Medulla oblongata (tissue), 1 donor: ENCODE measurements at regions not wholly inside any gene's neighbourhood (a gene's known extent, or its start where the extent isn't known, plus 50 kb on each side); places are given as distances from the start of the nearest gene placed in this dataset.

Experiments
- DNase-seq: peaks from one replicate; pipeline ENCODE4 v3.0.0-alpha.2; 2015; ENCODE audit errors: extremely low spot score

GRCh38 chr2:60603533-60604190, 50.2 kb upstream of the BCL11A start:
- no peak for DNase-seq

GRCh38 chr2:60604486-60605064, 51.1 kb upstream of the BCL11A start:
- no peak for DNase-seq

DNA sequence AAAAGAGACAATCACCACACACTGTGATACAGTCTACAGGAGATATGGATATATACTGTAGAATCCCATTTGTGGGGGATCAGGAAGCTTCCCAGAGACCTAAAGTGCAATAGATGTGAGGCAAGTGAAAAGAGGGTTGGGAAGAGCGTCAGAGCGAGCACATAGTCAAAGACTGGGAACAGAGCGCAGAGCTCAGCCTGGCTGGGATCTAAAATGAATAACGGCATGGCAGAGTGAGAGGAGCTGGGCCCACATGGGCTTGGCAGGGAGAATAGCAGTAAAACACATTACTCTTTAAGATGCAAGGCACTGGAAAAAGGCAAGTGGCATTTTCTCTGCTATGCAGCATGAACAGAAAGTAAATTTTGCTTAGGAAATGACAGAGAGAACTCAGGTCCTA, 52.4 kb upstream of the BCL11A start:
- no peak for DNase-seq

DNA sequence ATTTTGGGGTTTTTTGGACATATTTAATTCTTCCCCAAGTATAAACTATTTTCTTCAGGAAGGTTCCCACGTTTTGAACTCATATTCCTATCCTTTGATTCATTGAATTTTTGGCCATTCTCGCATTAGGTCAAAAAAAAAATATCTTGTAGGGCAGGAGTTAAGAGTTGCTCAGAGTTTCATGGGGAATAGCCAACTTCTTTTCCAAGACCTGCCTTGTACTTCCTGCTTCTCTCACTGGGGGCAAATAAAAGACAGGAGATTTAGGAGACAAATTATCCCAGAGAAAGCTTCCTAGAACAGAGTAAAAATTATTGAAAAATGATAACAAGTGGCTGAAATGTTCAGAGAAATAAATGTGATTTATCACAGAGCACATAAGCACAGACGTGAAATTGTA, 55.2 kb upstream of the BCL11A start:
- DNase-seq: no peak

GRCh38 chr2:60612033-60612432, 58.6 kb upstream of the BCL11A start:
- no peak for DNase-seq

DNA sequence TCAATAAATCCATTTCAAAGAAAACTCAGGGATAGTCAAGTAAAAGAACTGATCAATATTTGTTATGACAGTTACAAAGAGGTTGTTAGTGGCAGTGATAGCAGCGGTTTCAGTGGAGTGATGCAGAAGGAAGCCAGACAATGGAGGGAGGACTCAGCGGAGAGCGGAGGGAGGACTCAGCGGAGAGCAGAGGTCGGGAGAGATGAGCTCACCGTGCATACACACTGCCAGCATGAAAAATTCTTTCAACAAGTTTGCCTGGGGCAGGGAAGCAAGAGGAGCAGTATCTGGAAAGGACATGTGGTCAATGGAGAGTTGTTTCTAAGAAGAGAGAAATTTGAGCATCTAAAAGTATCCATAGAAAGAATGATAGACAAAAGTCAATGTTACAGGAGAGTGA, 60.9 kb upstream of the BCL11A start:
- no peak for DNase-seq

- no peak for DNase-seq
Measured at GRCh38 chr2:60621688-60622429, 68.4 kb upstream of the BCL11A start.

DNA sequence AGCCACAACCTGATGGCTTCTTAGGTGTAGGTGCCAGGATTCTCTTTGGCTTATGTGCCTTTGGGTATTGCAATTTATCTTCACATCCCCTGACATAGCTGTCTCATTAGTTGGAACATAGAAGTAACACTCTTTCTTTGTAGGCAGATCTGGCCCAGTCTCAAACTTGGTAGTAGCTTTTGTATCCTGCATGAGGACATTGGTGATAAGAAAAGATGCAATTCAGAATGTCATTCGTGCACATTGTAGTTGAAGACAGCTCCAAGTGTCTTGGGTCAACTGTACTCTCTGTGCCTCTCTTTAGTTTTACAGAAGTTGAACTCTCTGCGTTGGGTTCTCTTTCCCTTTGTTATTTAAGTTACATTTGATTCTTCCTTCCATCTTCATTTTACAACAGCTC, 69.6 kb upstream of the BCL11A start:
- no peak for DNase-seq

DNA sequence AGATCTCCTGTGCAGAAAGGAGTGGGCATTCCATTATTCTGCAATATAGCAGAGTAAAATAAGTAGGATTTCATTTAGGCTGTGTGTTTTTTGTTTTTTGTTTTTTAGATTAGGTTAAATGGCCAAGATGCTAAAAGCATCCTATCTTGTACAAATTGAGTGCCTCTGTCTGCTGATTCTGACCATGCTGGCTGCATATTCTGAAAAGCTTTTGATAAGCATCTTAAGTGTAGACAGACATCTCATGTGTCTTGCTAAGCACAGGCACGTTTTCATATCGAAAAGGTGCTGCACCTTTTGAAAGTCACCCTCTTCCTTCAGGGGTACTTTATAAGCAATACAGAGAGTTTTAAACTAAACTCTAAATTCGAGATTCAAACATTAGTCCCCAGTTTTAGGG, 74.0 kb upstream of the BCL11A start:
- DNase-seq: no peak

DNA sequence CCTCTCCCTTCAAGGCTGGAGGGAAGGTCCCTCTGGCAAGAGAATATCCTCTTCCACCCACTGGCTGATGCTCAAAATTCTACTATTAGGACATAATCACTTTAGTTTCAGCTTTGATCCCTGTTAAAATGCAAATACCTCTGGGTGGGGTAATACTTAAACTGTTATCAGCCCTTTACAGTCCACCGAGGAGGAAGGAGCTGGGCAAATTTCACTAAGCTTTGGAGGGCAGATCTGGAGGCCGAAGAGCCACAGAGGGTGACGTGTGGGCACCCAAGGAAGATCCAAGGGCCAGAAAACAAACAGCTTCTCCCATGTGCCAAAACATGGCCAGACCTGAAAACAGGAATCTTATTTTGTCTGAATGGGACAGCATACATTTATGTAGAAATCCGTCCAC, 74.6 kb upstream of the BCL11A start:
- DNase-seq: no peak

DNA sequence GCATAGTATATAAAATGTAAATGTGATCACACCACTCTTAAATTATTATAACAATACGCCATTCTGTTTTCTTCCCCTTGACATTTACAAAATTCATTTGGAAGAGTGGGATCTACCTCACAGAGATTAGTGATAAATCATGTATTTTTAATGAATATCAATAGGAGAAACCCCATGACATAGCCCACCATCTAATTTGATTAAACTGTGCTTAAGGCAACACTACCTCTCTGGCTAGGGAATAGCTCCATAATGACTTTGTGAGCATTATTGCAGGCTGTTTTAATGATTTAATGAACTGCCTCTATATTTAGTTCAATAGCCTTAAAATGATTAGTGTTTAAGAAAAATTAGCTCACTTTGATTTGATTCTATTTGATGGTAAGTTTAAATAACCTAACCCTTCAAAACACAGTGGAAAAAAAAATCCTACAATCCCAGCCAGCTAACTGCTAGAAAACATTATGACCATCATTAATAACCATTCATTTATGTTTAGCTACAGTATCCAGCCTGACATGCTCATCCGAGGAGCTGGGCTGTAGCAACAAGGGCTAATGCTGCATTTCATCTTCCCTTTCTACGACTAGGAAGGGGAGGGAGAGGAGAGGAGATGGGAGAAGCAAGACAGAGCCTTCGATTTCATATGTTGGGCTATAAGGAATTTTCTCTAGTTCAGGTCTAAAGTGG, 75.3 kb upstream of the BCL11A start:
- DNase-seq: no peak

DNA sequence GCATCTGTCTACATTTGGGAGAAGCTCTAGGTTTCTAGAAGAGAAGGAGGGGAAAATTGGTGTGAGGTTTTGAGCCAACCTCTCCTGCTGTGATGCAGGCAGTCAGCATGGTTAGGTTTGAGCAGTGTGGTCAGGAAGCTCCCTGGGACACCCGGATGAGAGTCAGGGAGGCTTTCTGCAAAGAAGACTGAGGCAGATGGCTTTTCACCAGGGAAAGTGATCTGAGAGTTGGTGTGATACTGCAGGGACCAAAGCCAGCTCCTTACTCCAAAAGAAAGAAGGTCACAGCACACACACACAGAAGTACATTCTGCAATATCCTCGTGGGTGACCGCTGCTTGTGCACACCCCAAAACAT, 75.8 kb upstream of the BCL11A start:
- DNase-seq: no peak

GRCh38 chr2:60629801-60630385, 76.4 kb upstream of the BCL11A start:
- no peak for DNase-seq

DNA sequence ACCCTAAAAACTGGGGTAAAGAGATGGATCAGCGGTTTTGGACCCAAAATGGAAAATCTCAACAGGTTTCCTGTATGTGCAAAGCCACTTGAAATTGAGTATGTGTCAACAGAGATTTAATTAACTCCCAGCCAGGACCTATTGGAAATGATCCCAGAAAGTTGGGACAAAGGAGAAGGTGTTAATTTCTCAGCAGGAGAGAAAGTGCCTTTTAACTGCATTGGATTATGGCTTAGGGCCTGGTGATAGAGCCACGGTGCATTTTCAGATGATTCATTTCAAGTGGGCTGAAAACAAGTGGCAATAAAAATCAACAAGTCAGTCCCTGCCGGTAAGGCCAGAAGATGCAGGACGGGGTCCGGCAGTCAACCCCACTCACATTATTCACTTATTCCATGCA, 80.2 kb upstream of the BCL11A start:
- no peak for DNase-seq

DNA sequence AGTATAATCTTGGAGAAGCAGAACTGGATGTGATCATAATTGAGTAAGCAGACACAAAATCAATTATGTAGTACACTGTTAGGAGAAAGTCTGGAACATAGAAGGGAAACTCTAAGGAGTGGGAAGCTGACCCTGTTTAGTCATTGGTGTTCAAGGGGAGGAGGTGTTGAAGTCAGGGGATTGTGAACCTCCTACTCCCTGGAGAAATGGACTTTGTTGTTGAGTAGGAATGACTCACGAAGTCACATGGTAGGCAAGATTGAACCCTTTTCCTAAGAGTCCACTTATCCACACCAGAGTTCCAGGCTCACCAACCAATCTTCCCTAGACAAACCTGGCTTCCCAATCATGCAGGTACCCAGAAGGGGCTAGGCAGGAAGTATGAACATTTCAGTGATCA, 81.0 kb upstream of the BCL11A start:
- no peak for DNase-seq

DNA sequence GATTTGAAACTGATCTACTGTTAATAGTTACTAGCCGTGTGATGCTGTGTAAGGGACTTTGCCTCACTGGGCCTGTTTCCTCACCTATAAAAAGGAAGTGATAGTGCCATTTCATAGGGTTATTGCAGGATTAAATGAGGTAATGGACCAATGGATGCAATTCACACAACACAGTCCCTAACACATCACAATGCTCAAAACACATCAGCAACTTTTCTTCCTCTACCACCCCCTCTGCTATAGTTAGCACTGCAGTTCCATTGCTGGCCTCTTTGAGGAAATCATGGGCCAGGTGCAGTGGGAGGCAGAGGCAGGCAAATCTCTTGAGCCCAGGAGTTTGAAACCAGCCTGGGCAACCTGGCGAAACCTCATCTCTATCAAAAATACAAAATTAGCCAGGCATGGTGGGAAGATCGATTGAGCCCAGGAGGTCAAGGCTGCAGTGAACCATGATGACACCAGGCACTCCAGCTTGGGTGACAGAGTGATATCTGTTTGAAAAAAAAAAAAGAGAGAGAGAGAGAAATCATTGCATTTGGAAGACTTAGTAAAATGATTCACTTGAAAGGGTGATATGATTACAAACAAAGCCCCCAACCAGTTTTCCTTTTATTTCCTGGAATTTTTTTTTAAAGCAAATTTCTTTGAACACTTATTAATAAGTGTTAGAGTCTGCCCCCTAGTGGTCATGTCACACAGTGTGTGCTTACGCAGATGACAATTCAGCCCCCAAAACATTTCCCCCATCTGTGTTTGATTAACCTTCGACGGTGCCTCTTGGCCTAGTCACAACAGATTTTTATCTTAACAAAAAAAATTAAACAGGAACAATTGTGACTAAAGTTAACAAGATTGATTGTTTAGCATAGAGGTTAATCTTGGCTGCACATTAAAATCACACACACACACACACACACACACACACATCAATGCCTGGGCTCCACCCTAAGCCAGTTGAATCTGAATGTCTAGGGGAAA, 88.6 kb upstream of the BCL11A start:
- DNase-seq: peak; percentile 50

DNA sequence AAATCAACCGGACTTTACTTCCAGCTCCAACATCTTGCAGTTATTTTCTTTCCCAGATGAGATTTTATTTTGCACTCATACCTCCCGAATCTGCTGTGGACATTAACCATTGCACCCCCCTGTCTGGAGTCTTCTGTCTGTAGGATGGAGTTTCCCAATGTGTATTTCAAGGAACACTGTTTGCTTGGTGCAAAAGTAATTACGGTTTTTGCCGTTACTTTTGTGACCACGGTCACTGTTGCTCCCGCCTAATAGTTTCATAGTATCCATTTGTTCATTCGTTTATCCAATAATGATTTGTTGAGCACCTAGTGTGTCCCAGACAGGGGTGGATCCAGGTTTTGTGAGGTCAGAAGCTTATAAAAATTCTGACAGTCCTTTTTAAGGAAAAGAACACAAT, 90.3 kb upstream of the BCL11A start:
- DNase-seq: no peak

GRCh38 chr2:60644951-60645350, 91.5 kb upstream of the BCL11A start:
- DNase-seq: no peak

- no peak for DNase-seq
Measured at GRCh38 chr2:60648191-60648590, 94.7 kb upstream of the BCL11A start.

DNA sequence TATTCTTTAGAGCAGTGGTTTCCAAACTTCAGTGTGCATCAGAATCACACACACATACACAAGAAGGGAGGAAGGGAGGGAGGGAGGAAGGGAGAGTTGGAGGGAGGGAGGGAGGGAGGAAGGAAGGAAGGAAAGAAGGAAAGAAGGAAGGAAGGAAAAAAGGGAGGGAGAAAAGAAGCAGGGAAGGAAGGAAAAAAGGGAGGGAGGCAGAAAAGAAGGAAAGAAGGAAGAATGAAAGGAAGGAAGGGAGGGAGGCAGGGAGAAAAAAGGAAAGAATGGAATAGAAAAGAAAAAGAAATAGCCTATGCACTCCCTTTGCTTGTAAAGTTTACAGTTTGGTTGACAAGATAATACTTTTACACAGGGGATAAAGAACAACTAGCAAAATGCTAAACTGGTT, 96.3 kb upstream of the BCL11A start:
- no peak for DNase-seq

DNA sequence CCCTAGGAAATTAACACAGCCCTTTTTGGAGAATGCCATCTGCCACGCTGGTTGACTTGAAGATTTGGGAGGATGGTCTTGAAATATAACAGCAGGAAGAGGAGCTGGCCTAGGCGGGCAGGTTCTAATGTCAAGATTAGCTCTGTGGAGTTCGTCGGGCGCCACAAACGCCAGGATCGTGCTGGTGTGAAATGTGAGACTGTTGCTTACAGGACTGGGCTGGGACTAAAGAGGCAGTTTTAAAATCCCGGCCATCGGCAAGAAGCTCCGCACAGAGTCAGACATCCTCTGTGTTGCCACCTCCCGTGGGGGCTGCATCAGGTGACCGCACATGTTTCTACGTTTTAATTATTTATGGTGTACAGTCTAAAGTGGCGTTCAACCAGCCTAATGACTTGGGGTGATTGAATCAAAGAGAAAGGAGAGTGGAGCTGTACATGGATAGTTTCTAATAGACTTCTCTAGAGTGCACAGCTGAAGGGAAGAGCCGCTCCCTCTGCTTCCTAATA, 99.4 kb upstream of the BCL11A start:
- DNase-seq: no peak
